ENCODE measurements at regions not wholly inside any gene's neighbourhood (a gene's known extent, or its start where the extent isn't known, plus 50 kb on each side); places are given as distances from the start of the nearest gene placed in this dataset.
"Not testable (repeated sequence)": the region's sequence is repeated elsewhere in the genome, so short reads cannot be mapped to it uniquely, and the experiment has no call there.

DNA sequence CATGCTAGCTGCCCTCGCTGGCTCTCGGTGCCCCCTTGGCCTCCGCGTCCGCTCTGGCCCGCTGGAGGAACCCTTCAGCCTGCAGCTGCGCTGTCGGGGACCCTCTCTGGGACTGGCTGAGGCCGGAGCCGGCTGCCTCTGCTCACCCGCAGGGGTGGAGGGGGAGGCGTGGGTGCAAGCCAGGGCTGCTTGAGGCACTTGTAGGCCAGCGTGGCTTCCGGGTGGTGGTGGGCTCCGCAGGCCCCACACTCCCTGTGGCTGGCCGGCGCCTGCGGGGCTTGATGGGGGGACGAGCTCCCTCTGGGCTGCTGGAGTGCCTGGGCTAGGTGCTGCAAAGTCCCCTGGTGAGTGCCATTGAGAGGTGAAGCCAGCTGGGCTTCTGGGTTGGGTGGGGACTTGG lies 429.6 kb downstream of the LRRC70 start:
- no peak overlapping the region for H3K27ac ChIP-seq (ENCODE audit: low read depth, low read length, poor library complexity, severe bottlenecking)
- H4K20me1 ChIP-seq (ENCODE audit: insufficient read depth, low read length) = no peaks in the 10 kb centered on the region
- no peaks in the 10 kb centered on the region for H3K79me2 ChIP-seq (ENCODE audit: insufficient read depth, low read depth, low read length)
- POLR2A ChIA-PET = no interaction called here
- H2AFZ ChIP-seq (ENCODE audit: low read length) = no peak overlapping the region
- H3K9me3 ChIP-seq (ENCODE audit: low read length) = no peaks in the 10 kb centered on the region
- intact Hi-C loops (cut with micrococcal nuclease; ENCODE audit: unreplicated experiment) = no loop called here
- H3K4me1 ChIP-seq (ENCODE audit: insufficient read depth, low read length, poor library complexity, severe bottlenecking) = no peaks in the 10 kb centered on the region
- H3K4me2 ChIP-seq (ENCODE audit: low read length) = no peak overlapping the region
- DNase-seq (ENCODE audit: low spot score) = no peak
- CTCF ChIA-PET (ENCODE audit: unreplicated experiment) = interaction anchor here (0.6 kb wide), 1 partner anchor 413 kb away, joined by 5 read pairs; no protein-coding TSS in a partner anchor
- no peaks in the 10 kb centered on the region for H3K9me2 ChIP-seq (ENCODE audit: insufficient read depth, low read length)
- TF ChIP-seq, protein P1, sequence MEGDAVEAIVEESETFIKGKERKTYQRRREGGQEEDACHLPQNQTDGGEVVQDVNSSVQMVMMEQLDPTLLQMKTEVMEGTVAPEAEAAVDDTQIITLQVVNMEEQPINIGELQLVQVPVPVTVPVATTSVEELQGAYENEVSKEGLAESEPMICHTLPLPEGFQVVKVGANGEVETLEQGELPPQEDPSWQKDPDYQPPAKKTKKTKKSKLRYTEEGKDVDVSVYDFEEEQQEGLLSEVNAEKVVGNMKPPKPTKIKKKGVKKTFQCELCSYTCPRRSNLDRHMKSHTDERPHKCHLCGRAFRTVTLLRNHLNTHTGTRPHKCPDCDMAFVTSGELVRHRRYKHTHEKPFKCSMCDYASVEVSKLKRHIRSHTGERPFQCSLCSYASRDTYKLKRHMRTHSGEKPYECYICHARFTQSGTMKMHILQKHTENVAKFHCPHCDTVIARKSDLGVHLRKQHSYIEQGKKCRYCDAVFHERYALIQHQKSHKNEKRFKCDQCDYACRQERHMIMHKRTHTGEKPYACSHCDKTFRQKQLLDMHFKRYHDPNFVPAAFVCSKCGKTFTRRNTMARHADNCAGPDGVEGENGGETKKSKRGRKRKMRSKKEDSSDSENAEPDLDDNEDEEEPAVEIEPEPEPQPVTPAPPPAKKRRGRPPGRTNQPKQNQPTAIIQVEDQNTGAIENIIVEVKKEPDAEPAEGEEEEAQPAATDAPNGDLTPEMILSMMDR (conservative IDR thresholded peaks at IDR 0.05; ENCODE audit: low read length) = no peak
- no peak for TF ChIP-seq EZH2phosphoT487 (IDR thresholded peaks at IDR 0.05; ENCODE audit: borderline replicate concordance, low read depth, low read length)
- no peaks in the 10 kb centered on the region for H3K36me3 ChIP-seq (ENCODE audit: insufficient read depth, low read length)
- H3K4me3 ChIP-seq (ENCODE audit: low read depth, low read length, poor library complexity, severe bottlenecking) = no peak overlapping the region
- no TSS peak for BruUV-seq (replicated peaks)

DNA sequence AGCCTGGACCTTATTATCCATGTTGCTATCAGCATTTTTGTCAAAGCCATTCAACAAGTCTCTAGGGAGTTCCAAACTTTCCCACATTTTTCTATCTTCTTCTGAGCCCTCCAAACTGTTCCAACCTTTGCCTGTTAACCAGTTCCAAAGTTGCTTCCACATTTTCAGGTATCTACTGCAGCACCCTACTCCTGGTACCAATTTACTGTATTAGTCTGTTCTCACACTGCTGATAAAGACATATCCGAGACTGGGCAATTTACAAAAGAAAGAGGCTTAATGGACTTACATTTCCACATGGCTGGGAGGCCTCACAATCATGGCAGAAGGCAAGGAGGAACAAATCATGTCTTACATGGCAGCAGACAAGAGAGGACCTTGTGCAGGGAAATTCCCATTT lies 416.2 kb downstream of the LRRC70 start:
- DNase-seq (ENCODE audit: low spot score); H3K79me2 ChIP-seq (ENCODE audit: insufficient read depth, low read depth, low read length); intact Hi-C loops (cut with micrococcal nuclease; ENCODE audit: unreplicated experiment); H3K27ac ChIP-seq (ENCODE audit: low read depth, low read length, poor library complexity, severe bottlenecking); H3K4me3 ChIP-seq (ENCODE audit: low read depth, low read length, poor library complexity, severe bottlenecking); POLR2A ChIA-PET; CTCF ChIA-PET (ENCODE audit: unreplicated experiment); H2AFZ ChIP-seq (ENCODE audit: low read length); H3K9me2 ChIP-seq (ENCODE audit: insufficient read depth, low read length); H4K20me1 ChIP-seq (ENCODE audit: insufficient read depth, low read length); H3K4me1 ChIP-seq (ENCODE audit: insufficient read depth, low read length, poor library complexity, severe bottlenecking); H3K4me2 ChIP-seq (ENCODE audit: low read length); BruUV-seq (replicated peaks); H3K9me3 ChIP-seq (ENCODE audit: low read length); H3K36me3 ChIP-seq (ENCODE audit: insufficient read depth, low read length): not testable (repeated sequence)

DNA sequence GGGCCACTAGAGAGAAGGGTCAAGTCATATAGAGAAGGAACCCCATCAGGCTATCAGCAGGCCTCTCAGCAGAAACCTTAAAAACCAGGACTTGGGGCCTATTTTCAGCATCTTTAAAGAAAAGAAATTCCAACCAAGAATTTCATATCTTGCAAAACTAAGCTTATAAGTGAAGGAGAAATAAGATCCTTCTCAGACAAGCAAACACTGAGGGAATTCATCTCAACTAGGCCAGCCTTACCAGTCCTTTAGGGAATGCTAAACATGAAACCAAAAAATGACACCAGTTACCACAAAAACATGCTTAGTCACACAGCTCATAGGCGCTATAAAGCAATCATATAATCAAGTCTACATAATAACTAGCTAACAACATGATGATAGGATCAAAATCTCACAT lies 407.1 kb downstream of the LRRC70 start:
- ChIA-PET POLR2A (no interaction called here), CTCF (ENCODE audit: unreplicated experiment) (no interaction called here)
- Histone ChIP-seq H3K9me3 (ENCODE audit: low read length) (no peaks in the 10 kb centered on the region), H3K9me2 (ENCODE audit: insufficient read depth, low read length) (no peaks in the 10 kb centered on the region), H3K4me3 (ENCODE audit: low read depth, low read length, poor library complexity, severe bottlenecking) (no peak overlapping the region), H3K4me2 (ENCODE audit: low read length) (no peak overlapping the region), H2AFZ (ENCODE audit: low read length) (no peak overlapping the region), H4K20me1 (ENCODE audit: insufficient read depth, low read length) (no peaks in the 10 kb centered on the region), H3K4me1 (ENCODE audit: insufficient read depth, low read length, poor library complexity, severe bottlenecking) (no peaks in the 10 kb centered on the region), H3K79me2 (ENCODE audit: insufficient read depth, low read depth, low read length) (no peaks in the 10 kb centered on the region), H3K27ac (ENCODE audit: low read depth, low read length, poor library complexity, severe bottlenecking) (no peak overlapping the region), H3K36me3 (ENCODE audit: insufficient read depth, low read length) (no peaks in the 10 kb centered on the region)
- no TSS peak for BruUV-seq (replicated peaks)
- DNase-seq (ENCODE audit: low spot score) = no peak
- TF ChIP-seq, protein P1 (conservative IDR thresholded peaks at IDR 0.05; ENCODE audit: low read length) = no peak
- no peak for TF ChIP-seq EZH2phosphoT487 (IDR thresholded peaks at IDR 0.05; ENCODE audit: borderline replicate concordance, low read depth, low read length)
- intact Hi-C loops (cut with micrococcal nuclease; ENCODE audit: unreplicated experiment) = no loop called here
